ENCODE measurements at regions not wholly inside any gene's neighbourhood (a gene's known extent, or its start where the extent isn't known, plus 50 kb on each side); places are given as distances from the start of the nearest gene placed in this dataset.
"Not testable (repeated sequence)": the region's sequence is repeated elsewhere in the genome, so short reads cannot be mapped to it uniquely, and the experiment has no call there.

- DNase-seq (ENCODE audit: low read depth), result no peak
- in situ Hi-C loops (cut with HindIII; ENCODE audit: low pct_unique_long_range_greater_than_20kb, low sequenced_read_pairs), result no loop called here
These were observed 232.3 kb upstream of the KITLG start for GRCh38 chr12:88812610-88813009.

DNA sequence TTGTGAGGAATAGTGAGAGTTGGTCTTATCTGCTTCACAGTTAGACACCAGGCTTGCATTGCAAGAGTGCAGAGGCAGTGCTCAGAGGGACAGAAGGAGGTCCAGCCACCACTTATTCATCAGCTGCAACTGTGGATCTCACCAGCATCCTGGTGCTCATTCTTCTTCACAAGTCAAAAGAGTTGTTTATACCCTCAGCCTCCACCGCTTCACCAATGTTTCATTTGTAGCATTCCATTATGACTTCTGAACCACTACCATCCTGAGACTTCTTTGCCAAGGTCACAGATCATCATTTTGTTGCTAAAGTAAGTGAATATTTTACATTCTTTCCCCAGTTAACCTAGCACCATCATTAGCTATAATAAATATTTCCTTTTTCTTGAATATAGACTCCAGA, 230.5 kb upstream of the KITLG start:
- in situ Hi-C loops (cut with HindIII; ENCODE audit: low pct_unique_long_range_greater_than_20kb, low sequenced_read_pairs), result no loop called here
- DNase-seq (ENCODE audit: low read depth), result no peak

- in situ Hi-C loops (cut with HindIII; ENCODE audit: low pct_unique_long_range_greater_than_20kb, low sequenced_read_pairs), result not testable (repeated sequence)
These were observed 229.6 kb upstream of the KITLG start for GRCh38 chr12:88809841-88810240.

GRCh38 chr12:88805692-88806091, 225.4 kb upstream of the KITLG start:
- in situ Hi-C loops (cut with HindIII; ENCODE audit: low pct_unique_long_range_greater_than_20kb, low sequenced_read_pairs), result no loop called here
- no peak for DNase-seq (ENCODE audit: low read depth)

More at GRCh38 chr12:88809841-88810240, 229.6 kb upstream of the KITLG start:
- not testable (repeated sequence) for DNase-seq (ENCODE audit: low read depth)

DNA sequence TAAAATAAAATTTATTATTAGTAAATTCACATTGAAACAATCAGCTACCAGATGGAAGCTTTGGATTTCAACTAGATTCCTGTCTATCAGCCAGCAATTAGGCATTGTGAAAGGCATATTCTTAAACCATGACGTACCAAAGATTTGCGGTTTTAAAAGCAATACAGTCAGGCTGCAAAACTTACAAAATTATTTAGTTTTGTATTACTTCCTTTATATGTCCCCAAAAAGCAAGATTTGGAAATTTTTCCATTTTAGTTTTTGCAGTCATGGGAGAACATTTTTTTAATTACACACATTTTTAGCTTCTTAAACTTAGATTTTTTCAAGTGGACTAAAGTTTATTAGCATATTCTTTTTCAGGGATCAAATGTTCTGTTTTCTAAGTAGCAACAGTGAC, 225.0 kb upstream of the KITLG start:
- in situ Hi-C loops (cut with HindIII; ENCODE audit: low pct_unique_long_range_greater_than_20kb, low sequenced_read_pairs), result no loop called here
- no peak for DNase-seq (ENCODE audit: low read depth)

- in situ Hi-C loops (cut with HindIII; ENCODE audit: low pct_unique_long_range_greater_than_20kb, low sequenced_read_pairs), result no loop called here
- no peak for DNase-seq (ENCODE audit: low read depth)
These were observed 221.9 kb upstream of the KITLG start for GRCh38 chr12:88802096-88802706.

DNA sequence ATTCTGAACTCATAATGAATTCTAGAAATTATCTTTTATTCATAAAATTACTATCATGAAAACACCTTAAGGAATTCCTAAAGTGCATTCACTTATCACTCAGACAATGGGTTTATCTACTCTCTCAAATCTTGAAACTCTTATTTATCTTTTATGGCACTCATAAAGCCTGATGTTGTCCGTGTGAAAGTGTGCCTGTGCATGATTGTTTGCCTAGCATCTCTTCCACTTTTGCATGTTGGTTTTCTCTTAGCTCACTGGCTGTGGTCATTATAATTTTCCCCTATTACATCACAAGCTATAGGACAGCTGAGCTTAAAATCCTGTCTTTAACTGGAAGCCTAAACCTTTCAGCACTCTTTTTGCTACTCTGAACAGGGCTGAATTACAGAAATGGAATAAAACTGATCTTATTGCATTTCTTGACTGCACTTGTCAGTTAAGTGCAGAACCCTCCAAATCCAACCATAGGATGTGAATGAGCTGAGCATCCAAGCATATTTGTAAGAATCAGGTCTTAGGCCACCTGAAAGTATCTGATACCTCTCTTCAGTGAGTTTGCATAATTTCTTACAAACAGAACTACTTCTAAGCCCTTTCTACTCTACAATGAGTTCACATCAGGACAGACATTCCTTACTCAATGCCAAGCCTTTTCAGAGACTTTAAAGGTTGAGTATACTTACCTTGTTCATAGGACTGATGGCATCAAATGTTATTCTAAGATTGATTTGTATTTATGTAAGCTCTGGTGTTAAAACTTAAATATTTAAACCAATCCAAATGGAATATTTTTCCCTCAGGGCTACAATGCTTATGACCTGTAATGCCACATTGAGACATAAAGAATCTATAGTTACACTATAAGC, 221.2 kb upstream of the KITLG start:
- in situ Hi-C loops (cut with HindIII; ENCODE audit: low pct_unique_long_range_greater_than_20kb, low sequenced_read_pairs), result no loop called here

DNA sequence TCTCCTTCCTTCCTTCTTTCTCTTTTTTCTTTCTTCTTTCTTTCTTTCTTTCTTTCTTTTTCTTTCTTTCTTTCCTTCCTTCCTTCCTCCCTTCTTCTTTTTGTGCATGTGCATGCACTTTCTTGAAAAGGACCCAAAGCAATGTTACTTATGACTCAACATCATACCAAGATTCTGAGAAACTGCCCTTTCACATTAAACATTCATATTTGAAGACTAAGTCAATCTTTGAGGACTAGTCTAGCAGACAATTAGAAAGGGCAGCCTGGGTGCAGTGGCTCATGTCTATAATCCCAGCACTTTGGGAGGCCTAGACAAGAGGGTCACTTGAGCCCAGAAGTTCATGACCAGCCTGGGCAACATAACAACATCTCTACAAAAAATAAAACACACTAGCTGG, 212.8 kb upstream of the KITLG start:
- no peak for DNase-seq (ENCODE audit: low read depth)
- in situ Hi-C loops (cut with HindIII; ENCODE audit: low pct_unique_long_range_greater_than_20kb, low sequenced_read_pairs), result no loop called here

More for the DNA sequence above, 221.2 kb upstream of the KITLG start:
- DNase-seq (ENCODE audit: low read depth), result no peak

GRCh38 chr12:88790231-88790630, 210.0 kb upstream of the KITLG start:
- no peak for DNase-seq (ENCODE audit: low read depth)
- in situ Hi-C loops (cut with HindIII; ENCODE audit: low pct_unique_long_range_greater_than_20kb, low sequenced_read_pairs), result no loop called here

DNA sequence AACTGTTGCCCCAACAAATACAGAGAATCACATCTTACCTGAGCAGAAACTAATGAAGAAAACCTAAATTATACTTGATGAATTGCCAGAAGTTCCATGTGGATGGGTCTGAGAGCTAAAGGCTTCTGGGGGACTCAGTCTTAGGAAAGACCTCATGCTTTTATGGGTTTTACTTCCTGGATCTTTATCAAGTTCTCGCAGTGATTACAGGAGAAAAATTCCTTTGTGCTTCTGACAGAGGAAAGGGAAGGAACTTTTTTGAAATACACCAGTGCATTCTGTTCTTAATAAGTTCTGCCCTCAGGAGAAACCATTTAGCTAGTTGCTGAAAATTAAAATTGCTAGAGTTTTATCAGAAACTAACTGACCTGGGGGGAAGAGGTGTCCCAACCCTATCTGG, 203.9 kb upstream of the KITLG start:
- DNase-seq (ENCODE audit: low read depth), result no peak
- in situ Hi-C loops (cut with HindIII; ENCODE audit: low pct_unique_long_range_greater_than_20kb, low sequenced_read_pairs), result no loop called here

DNA sequence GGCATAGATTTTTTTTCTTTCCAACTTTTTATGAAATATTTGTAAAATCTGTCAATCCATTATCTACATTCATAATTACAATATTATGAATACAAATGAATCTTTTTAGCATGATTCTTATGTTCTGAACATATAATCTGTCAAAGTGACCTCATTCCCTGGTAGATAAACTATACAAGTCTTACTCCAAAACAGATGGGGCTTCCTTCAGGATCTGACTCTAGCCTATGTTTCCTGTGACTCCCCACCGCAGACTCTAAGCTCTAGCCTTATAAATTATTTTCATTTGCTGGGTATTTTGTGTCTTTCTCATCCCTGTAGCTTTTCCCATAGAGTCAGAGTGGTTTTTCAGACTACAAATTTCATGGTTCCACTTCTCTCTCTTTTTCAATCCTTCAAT, 202.1 kb upstream of the KITLG start:
- no peak for DNase-seq (ENCODE audit: low read depth)
- in situ Hi-C loops (cut with HindIII; ENCODE audit: low pct_unique_long_range_greater_than_20kb, low sequenced_read_pairs), result no loop called here

- in situ Hi-C loops (cut with HindIII; ENCODE audit: low pct_unique_long_range_greater_than_20kb, low sequenced_read_pairs), result no loop called here
- DNase-seq (ENCODE audit: low read depth), result no peak
These were observed 201.6 kb upstream of the KITLG start for GRCh38 chr12:88781909-88782308.

DNA sequence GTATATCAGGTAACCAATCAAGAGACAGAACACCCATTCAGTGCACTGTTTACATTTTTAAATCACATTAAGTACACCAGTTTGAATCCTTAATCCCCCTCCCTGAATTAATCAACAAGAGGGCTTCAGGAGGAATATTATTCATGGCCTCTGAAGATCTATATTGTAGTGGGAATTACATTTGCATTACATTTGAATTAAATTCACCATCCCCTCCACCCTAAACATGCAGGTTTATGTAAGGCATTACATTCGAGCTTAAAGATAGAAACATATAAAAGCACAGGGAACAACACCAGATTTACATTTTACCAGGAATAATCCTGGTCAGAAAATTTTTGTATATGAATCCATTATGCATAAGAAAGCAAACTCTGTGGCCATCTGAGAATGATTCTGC, 197.8 kb upstream of the KITLG start:
- DNase-seq (ENCODE audit: low read depth), result no peak

DNA sequence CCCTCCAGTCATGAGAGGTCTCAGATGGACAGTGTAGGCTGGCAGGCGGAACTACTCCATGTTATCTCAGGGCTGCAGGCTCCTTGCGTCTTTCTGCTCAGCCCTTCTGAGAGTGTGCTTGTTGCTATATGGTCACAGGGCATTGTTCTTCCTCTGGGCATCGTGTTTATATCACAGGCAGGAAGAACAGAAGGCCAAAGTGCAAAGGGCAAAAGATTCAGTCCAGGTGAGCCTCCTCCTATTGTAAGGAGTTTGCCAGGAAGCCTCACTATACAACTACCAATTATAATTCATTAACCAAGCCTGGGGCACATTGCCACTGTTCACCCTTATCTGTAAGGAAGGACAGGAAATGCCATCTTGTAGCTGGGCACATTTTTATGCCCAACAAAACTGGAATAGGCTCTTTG, 195.5 kb upstream of the KITLG start:
- in situ Hi-C loops (cut with HindIII; ENCODE audit: low pct_unique_long_range_greater_than_20kb, low sequenced_read_pairs), result no loop called here
- no peak for DNase-seq (ENCODE audit: low read depth)

More for the DNA sequence above, 197.8 kb upstream of the KITLG start:
- in situ Hi-C loops (cut with HindIII; ENCODE audit: low pct_unique_long_range_greater_than_20kb, low sequenced_read_pairs), result no loop called here

GRCh38 chr12:88767699-88768098, 187.4 kb upstream of the KITLG start:
- in situ Hi-C loops (cut with HindIII; ENCODE audit: low pct_unique_long_range_greater_than_20kb, low sequenced_read_pairs), result no loop called here

DNA sequence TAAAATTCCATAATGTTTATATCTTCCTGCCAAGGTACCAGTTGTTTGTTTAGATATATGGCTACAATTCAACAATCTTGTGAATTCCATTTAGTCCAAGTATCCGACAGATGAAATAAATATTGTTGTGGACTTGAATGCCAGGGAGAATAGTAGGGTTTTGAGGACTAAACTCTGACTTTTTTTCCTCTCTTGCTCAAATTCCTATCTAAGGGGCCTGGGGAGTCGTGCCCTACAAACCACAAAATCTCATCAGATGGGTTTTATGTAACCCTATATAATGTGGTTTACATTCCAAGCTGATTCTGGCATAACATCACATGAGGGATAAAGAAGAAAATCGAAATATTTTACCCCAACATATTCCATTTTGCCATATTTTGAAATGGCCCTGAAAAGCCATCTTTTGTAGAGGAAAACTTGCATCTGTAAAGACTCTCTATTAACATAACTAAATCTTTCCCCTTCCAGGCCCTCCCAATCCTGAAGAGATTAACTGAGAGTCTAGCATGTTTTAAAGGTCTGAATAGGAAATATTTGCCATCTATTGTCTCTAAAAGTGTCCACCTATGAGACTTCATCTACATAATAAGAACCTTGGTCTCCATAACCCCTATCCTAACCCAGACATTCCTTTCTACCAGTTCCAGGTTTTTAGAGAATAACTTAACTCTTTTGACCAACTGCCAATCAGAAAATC, 184.7 kb upstream of the KITLG start:
- DNase-seq (ENCODE audit: low read depth), result no peak
- in situ Hi-C loops (cut with HindIII; ENCODE audit: low pct_unique_long_range_greater_than_20kb, low sequenced_read_pairs), result no loop called here

More at GRCh38 chr12:88767699-88768098, 187.4 kb upstream of the KITLG start:
- DNase-seq (ENCODE audit: low read depth), result no peak

DNA sequence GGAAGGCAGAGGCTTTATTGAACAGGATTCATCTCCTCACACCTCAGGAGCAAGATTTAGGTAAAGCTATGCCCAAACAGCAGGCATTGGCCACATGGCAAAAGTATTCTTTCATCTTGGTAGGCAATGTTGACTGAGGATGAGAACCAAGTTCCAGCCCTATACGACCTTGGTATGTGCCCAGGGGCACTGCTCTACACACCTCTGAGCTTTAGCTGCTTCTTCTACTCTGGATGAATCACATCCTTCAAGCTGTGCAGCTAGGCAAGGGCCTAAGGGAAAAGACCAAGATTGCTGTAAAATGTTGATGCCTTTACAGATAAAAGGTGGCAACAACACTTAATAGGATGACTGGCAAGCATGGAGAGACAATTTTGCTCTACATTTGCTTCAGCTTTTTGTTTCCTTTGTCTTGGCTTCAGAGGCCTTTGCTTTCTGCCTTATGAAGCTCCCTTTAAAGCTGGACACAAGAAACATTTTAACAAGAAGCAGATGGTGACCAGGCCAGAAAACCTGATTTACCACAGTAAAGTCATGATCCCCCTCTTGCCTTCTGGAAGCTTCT, 183.3 kb upstream of the KITLG start:
- in situ Hi-C loops (cut with HindIII; ENCODE audit: low pct_unique_long_range_greater_than_20kb, low sequenced_read_pairs), result no loop called here
- DNase-seq (ENCODE audit: low read depth), result no peak

DNA sequence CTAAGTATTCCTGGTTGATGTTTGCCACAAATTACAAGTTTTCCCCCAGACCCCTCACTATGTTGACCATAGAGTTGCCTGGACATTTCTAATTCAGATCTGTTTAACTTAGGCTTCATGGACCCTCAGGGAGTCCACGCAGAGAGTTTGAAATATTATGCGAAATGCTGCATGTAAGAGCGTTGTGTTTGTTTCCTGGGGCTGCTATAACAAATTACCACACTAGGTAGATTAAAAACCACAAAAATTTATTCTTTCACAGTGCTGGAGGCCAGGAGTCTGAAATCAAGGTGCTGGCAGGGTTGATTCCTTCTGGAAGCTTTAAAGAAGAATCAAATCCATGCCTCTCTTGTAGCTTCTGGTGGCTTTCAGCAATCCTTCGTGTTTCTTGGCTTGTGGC, 177.9 kb upstream of the KITLG start:
- no peak for DNase-seq (ENCODE audit: low read depth)
- in situ Hi-C loops (cut with HindIII; ENCODE audit: low pct_unique_long_range_greater_than_20kb, low sequenced_read_pairs), result no loop called here

DNA sequence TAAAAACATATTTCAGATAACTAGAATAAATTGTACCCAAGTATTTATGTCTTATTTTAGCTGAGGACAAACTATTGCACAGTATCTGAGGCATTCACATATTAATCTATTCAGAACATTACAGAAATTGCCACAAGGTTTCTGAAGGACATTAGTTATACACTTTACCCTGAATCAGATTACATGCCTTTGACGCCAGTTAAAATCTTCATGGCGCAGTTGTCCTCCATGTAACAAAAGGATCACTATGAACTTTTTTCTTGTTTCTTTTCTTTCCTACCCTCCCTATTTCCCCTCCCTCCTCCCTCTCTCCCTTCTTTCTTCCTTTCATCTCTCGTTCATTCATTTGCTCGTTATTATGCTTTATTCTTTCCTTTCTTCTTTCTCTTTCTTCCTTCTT, 176.6 kb upstream of the KITLG start:
- in situ Hi-C loops (cut with HindIII; ENCODE audit: low pct_unique_long_range_greater_than_20kb, low sequenced_read_pairs), result no loop called here

More for the DNA sequence above, 176.6 kb upstream of the KITLG start:
- DNase-seq (ENCODE audit: low read depth), result no peak
